GM12872 (cell line): ENCODE measurements at regions not wholly inside any gene's neighbourhood (a gene's known extent, or its start where the extent isn't known, plus 50 kb on each side); places are given as distances from the start of the nearest gene placed in this dataset.

Source experiments
- CTCF ChIP-seq: IDR thresholded peaks from 3 replicates; pipeline ENCODE4 v1.5.1; 2011; ENCODE audit warnings: low read depth, mild to moderate bottlenecking, low read length, moderate library complexity; ENCODE audit not compliant: insufficient read depth

GRCh38 chr9:111276431-111277128 lies 53.4 kb downstream of the OR2K2 start:
- no peak for TF ChIP-seq CTCF

GRCh38 chr9:111274737-111275136 lies 55.3 kb downstream of the OR2K2 start:
- no peak for TF ChIP-seq CTCF

- TF ChIP-seq CTCF, result no peak
These were observed 57.4 kb downstream of the OR2K2 start for GRCh38 chr9:111272581-111272980.

GRCh38 chr9:111271481-111272080 lies 58.4 kb downstream of the OR2K2 start:
- TF ChIP-seq CTCF, result no peak

- TF ChIP-seq CTCF, result no peak
These were observed 59.0 kb downstream of the OR2K2 start for GRCh38 chr9:111271047-111271446.

- no peak for TF ChIP-seq CTCF
These were observed 66.9 kb downstream of the OR2K2 start for GRCh38 chr9:111263116-111263515.

- TF ChIP-seq CTCF, result no peak
These were observed 71.2 kb downstream of the OR2K2 start for GRCh38 chr9:111258875-111259271.
